HepG2 (cell line): ENCODE measurements at regions not wholly inside any gene's neighbourhood (a gene's known extent, or its start where the extent isn't known, plus 50 kb on each side); places are given as distances from the start of the nearest gene placed in this dataset.

ENCODE experiments used
- ADNP ChIP-seq: sonication (generic); formaldehyde crosslinking; IDR thresholded peaks from 2 replicates; pipeline ENCODE4 v1.4.0; 2020; ENCODE audit warnings: missing genetic modification reagents
- ATAD3A ChIP-seq: sonication (generic); formaldehyde crosslinking; IDR thresholded peaks from 2 replicates; pipeline ENCODE4 v1.4.0; 2020; ENCODE audit warnings: missing genetic modification reagents
- BCL6 ChIP-seq: IDR thresholded peaks from 2 replicates; pipeline ENCODE4 v1.6.1; 2016; ENCODE audit warnings: missing genetic modification reagents, missing compliant biosample characterization
- CEBPB ChIP-seq: IDR thresholded peaks from 2 replicates; pipeline ENCODE4 v1.6.1; 2011; ENCODE audit warnings: low read depth, low read length, improper control_type of control experiment, borderline replicate concordance
- ELF3 ChIP-seq: IDR thresholded peaks from 2 replicates; pipeline ENCODE4 v1.6.1; 2016; ENCODE audit warnings: missing genetic modification reagents, missing compliant biosample characterization
- GATAD2A ChIP-seq: IDR thresholded peaks from 2 replicates; pipeline ENCODE4 v1.6.1; 2016
- KLF11 ChIP-seq: IDR thresholded peaks from 2 replicates; pipeline ENCODE4 v1.6.1; 2016; ENCODE audit warnings: missing compliant biosample characterization
- NCOA1 ChIP-seq: sonication (generic); formaldehyde crosslinking; IDR thresholded peaks from 2 replicates; pipeline ENCODE4 v1.9.0; 2021; ENCODE audit warnings: missing genetic modification reagents
- SOX6 ChIP-seq, 2 experiments: fragments of 450-650 bp in 1 of 2; sonication (generic) in 1 of 2; formaldehyde crosslinking in 1 of 2; IDR thresholded peaks; 2 replicates each; pipeline versions ENCODE4 v1.4.0 to v1.6.1; 2017 to 2020; ENCODE audit warnings: antibody characterized with exemption in 1 of 2, mild to moderate bottlenecking in 1 of 2, missing genetic modification reagents in 1 of 2
- SRF ChIP-seq: IDR thresholded peaks from 2 replicates; pipeline ENCODE4 v1.6.1; 2011; ENCODE audit warnings: mild to moderate bottlenecking, low read depth, low read length, moderate library complexity
- TSC22D2 ChIP-seq: sonication (generic); formaldehyde crosslinking; IDR thresholded peaks from 2 replicates; pipeline ENCODE4 v1.5.1; 2020; ENCODE audit warnings: missing genetic modification reagents, mild to moderate bottlenecking, borderline replicate concordance
- ZBTB7B ChIP-seq: sonication (generic); formaldehyde crosslinking; IDR thresholded peaks from 2 replicates; pipeline ENCODE4 v1.4.0; 2020; ENCODE audit warnings: missing genetic modification reagents
- ZNF775 ChIP-seq: sonication (generic); formaldehyde crosslinking; IDR thresholded peaks from 2 replicates; pipeline ENCODE4 v1.4.0; 2020; ENCODE audit warnings: missing genetic modification reagents, mild to moderate bottlenecking, moderate library complexity, borderline replicate concordance
- TF ChIP-seq, protein P1 (sequence below): sonication (generic); formaldehyde crosslinking; IDR thresholded peaks from 2 replicates; pipeline ENCODE4 v1.8.0; 2022; ENCODE audit warnings: missing genetic modification reagents, mild to moderate bottlenecking, moderate library complexity, borderline replicate concordance
- TF ChIP-seq, protein P2 (sequence below): sonication (generic); formaldehyde crosslinking; conservative IDR thresholded peaks from 2 replicates; pipeline ENCODE4 v1.4.0; 2020; ENCODE audit warnings: mild to moderate bottlenecking, missing genetic modification reagents, moderate library complexity
- TF ChIP-seq, protein P3 (sequence below): sonication (generic); formaldehyde crosslinking; IDR thresholded peaks from 2 replicates; pipeline ENCODE4 v1.4.0; 2020; ENCODE audit warnings: missing genetic modification reagents, borderline replicate concordance
- TF ChIP-seq, protein P4 (sequence below): sonication (generic); formaldehyde crosslinking; IDR thresholded peaks from 2 replicates; pipeline ENCODE4 v1.4.0; 2020; ENCODE audit warnings: mild to moderate bottlenecking, missing genetic modification reagents
- TF ChIP-seq, protein P5 (sequence below): sonication (generic); formaldehyde crosslinking; IDR thresholded peaks from 2 replicates; pipeline ENCODE4 v1.5.0; 2020; ENCODE audit warnings: mild to moderate bottlenecking, missing genetic modification reagents

DNA sequence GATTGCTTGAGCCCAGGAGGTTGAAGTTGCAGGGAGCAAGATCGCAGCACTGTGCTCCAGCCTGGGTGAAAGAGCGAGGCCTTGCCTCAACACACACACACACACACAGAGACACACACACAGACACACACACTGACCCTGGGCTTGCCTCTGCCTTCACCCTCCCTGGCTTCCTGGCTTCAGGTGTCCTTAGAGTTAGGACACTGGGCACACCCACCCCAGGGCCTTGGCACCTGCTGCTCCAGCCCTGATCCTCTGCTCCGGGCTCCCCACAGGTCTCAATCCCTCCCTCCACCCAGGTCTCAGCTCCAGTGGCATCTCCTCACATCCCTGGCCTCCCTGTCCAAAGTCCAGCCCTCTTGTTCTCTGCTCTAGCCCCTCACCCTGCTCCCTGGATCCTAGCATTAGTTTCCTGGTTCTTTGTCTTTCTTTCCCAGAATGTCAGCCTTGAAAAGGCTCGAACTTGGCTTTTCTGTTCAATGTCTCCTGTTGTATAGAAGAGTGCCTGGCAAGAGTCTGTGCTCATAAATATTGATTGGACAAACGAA, 212.9 kb downstream of the C9orf50 start (continued):
- TF ChIP-seq, protein P1, sequence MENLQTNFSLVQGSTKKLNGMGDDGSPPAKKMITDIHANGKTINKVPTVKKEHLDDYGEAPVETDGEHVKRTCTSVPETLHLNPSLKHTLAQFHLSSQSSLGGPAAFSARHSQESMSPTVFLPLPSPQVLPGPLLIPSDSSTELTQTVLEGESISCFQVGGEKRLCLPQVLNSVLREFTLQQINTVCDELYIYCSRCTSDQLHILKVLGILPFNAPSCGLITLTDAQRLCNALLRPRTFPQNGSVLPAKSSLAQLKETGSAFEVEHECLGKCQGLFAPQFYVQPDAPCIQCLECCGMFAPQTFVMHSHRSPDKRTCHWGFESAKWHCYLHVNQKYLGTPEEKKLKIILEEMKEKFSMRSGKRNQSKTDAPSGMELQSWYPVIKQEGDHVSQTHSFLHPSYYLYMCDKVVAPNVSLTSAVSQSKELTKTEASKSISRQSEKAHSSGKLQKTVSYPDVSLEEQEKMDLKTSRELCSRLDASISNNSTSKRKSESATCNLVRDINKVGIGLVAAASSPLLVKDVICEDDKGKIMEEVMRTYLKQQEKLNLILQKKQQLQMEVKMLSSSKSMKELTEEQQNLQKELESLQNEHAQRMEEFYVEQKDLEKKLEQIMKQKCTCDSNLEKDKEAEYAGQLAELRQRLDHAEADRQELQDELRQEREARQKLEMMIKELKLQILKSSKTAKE (CRISPR knock-in tag), result no peak
- no peak for TF ChIP-seq ZNF775 (CRISPR knock-in tag)
- no peak for TF ChIP-seq SOX6 (IDR thresholded peaks at IDR 0.05)
- 0 out of 2 replicates have a peak, but pooled peaks have one; percentile 30 for TF ChIP-seq SOX6 (CRISPR knock-in tag; IDR thresholded peaks at IDR 0.05)
- no peak for TF ChIP-seq TSC22D2 (CRISPR knock-in tag)
- no peak for TF ChIP-seq CEBPB
- TF ChIP-seq KLF11, result no peak
- TF ChIP-seq, protein P2, sequence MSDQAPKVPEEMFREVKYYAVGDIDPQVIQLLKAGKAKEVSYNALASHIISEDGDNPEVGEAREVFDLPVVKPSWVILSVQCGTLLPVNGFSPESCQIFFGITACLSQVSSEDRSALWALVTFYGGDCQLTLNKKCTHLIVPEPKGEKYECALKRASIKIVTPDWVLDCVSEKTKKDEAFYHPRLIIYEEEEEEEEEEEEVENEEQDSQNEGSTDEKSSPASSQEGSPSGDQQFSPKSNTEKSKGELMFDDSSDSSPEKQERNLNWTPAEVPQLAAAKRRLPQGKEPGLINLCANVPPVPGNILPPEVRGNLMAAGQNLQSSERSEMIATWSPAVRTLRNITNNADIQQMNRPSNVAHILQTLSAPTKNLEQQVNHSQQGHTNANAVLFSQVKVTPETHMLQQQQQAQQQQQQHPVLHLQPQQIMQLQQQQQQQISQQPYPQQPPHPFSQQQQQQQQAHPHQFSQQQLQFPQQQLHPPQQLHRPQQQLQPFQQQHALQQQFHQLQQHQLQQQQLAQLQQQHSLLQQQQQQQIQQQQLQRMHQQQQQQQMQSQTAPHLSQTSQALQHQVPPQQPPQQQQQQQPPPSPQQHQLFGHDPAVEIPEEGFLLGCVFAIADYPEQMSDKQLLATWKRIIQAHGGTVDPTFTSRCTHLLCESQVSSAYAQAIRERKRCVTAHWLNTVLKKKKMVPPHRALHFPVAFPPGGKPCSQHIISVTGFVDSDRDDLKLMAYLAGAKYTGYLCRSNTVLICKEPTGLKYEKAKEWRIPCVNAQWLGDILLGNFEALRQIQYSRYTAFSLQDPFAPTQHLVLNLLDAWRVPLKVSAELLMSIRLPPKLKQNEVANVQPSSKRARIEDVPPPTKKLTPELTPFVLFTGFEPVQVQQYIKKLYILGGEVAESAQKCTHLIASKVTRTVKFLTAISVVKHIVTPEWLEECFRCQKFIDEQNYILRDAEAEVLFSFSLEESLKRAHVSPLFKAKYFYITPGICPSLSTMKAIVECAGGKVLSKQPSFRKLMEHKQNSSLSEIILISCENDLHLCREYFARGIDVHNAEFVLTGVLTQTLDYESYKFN (CRISPR knock-in tag), result peak; percentile 49
- peak; percentile 38; the same call in 1 of the 2 replicates for TF ChIP-seq ELF3
- 0 out of 2 replicates have a peak, but pooled peaks have one; percentile 17 for TF ChIP-seq ADNP (CRISPR knock-in tag)
- TF ChIP-seq, protein P3, sequence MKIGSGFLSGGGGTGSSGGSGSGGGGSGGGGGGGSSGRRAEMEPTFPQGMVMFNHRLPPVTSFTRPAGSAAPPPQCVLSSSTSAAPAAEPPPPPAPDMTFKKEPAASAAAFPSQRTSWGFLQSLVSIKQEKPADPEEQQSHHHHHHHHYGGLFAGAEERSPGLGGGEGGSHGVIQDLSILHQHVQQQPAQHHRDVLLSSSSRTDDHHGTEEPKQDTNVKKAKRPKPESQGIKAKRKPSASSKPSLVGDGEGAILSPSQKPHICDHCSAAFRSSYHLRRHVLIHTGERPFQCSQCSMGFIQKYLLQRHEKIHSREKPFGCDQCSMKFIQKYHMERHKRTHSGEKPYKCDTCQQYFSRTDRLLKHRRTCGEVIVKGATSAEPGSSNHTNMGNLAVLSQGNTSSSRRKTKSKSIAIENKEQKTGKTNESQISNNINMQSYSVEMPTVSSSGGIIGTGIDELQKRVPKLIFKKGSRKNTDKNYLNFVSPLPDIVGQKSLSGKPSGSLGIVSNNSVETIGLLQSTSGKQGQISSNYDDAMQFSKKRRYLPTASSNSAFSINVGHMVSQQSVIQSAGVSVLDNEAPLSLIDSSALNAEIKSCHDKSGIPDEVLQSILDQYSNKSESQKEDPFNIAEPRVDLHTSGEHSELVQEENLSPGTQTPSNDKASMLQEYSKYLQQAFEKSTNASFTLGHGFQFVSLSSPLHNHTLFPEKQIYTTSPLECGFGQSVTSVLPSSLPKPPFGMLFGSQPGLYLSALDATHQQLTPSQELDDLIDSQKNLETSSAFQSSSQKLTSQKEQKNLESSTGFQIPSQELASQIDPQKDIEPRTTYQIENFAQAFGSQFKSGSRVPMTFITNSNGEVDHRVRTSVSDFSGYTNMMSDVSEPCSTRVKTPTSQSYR (CRISPR knock-in tag), result peak; percentile 28; the same call in 1 of the 2 replicates
- no peak for TF ChIP-seq ZBTB7B (CRISPR knock-in tag)
- TF ChIP-seq BCL6 (CRISPR knock-in tag), result no peak
- peak; percentile 38; the same call in 1 of the 2 replicates for TF ChIP-seq GATAD2A (CRISPR knock-in tag)
- TF ChIP-seq, protein P4, sequence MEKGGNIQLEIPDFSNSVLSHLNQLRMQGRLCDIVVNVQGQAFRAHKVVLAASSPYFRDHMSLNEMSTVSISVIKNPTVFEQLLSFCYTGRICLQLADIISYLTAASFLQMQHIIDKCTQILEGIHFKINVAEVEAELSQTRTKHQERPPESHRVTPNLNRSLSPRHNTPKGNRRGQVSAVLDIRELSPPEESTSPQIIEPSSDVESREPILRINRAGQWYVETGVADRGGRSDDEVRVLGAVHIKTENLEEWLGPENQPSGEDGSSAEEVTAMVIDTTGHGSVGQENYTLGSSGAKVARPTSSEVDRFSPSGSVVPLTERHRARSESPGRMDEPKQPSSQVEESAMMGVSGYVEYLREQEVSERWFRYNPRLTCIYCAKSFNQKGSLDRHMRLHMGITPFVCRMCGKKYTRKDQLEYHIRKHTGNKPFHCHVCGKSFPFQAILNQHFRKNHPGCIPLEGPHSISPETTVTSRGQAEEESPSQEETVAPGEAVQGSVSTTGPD (CRISPR knock-in tag), result no peak
- no peak for TF ChIP-seq SRF
- TF ChIP-seq, protein P5, sequence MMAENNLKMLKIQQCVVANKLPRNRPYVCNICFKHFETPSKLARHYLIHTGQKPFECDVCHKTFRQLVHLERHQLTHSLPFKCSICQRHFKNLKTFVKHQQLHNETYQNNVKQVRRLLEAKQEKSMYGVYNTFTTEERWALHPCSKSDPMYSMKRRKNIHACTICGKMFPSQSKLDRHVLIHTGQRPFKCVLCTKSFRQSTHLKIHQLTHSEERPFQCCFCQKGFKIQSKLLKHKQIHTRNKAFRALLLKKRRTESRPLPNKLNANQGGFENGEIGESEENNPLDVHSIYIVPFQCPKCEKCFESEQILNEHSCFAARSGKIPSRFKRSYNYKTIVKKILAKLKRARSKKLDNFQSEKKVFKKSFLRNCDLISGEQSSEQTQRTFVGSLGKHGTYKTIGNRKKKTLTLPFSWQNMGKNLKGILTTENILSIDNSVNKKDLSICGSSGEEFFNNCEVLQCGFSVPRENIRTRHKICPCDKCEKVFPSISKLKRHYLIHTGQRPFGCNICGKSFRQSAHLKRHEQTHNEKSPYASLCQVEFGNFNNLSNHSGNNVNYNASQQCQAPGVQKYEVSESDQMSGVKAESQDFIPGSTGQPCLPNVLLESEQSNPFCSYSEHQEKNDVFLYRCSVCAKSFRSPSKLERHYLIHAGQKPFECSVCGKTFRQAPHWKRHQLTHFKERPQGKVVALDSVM (CRISPR knock-in tag), result no peak
- TF ChIP-seq ATAD3A, result no peak
- TF ChIP-seq NCOA1 (CRISPR knock-in tag), result no peak
